Mesenchymal stem cell (in vitro differentiated cells and primary cell): ENCODE measurements at regions not wholly inside any gene's neighbourhood (a gene's known extent, or its start where the extent isn't known, plus 50 kb on each side); places are given as distances from the start of the nearest gene placed in this dataset.
"Not testable (repeated sequence)": the region's sequence is repeated elsewhere in the genome, so short reads cannot be mapped to it uniquely, and the experiment has no call there.

Experiments
- DNase-seq: peaks from one replicate; pipeline ENCODE4 v3.0.0-alpha.2; 2013
- H2AFZ ChIP-seq: one replicate; pipeline ENCODE4 v1.6.1; 2013; ENCODE audit warnings: low read depth, mild to moderate bottlenecking, control low read depth, inconsistent platforms, low read length, moderate library complexity
- H2AK5ac ChIP-seq: 2 replicates; pipeline ENCODE4 v1.6.1; 2013; ENCODE audit warnings: low read length, moderate library complexity, mild to moderate bottlenecking, inconsistent platforms; ENCODE audit not compliant: severe bottlenecking
- H2BK120ac ChIP-seq: one replicate; pipeline ENCODE4 v1.6.1; 2013; ENCODE audit warnings: low read depth, mild to moderate bottlenecking, inconsistent platforms, low read length, moderate library complexity
- H2BK12ac ChIP-seq, 2 experiments: one replicate each; pipeline ENCODE4 v1.6.1; 2013; ENCODE audit warnings: inconsistent platforms in 2 of 2, low read length in 2 of 2, mild to moderate bottlenecking in 2 of 2, moderate library complexity in 2 of 2, control low read depth in 1 of 2
- H2BK15ac ChIP-seq: one replicate; pipeline ENCODE4 v1.6.1; 2013; ENCODE audit warnings: mild to moderate bottlenecking, low read depth, inconsistent platforms; ENCODE audit not compliant: poor library complexity, severe bottlenecking
- H2BK5ac ChIP-seq: 2 replicates; pipeline ENCODE4 v1.6.1; 2013; ENCODE audit warnings: low read depth, mild to moderate bottlenecking, low read length, control low read depth, inconsistent platforms; ENCODE audit not compliant: poor library complexity, severe bottlenecking
- H3K14ac ChIP-seq, 2 experiments: one replicate each; pipeline ENCODE4 v1.6.1; 2013; ENCODE audit warnings: inconsistent platforms in 2 of 2, low read length in 2 of 2, control low read depth in 1 of 2, mild to moderate bottlenecking in 1 of 2, moderate library complexity in 1 of 2
- H3K18ac ChIP-seq, 2 experiments: one replicate each; pipeline ENCODE4 v1.6.1; 2013; ENCODE audit warnings: inconsistent platforms in 2 of 2, low read length in 2 of 2, control low read depth in 1 of 2, low read depth in 1 of 2, mild to moderate bottlenecking in 1 of 2
- H3K23ac ChIP-seq, 2 experiments: one replicate each; pipeline ENCODE4 v1.6.1; 2013; ENCODE audit warnings: inconsistent platforms in 2 of 2, low read length in 2 of 2, mild to moderate bottlenecking in 2 of 2, moderate library complexity in 2 of 2, control low read depth in 1 of 2
- H3K27ac ChIP-seq: 2 replicates; pipeline ENCODE4 v1.5.1; 2013; ENCODE audit warnings: mild to moderate bottlenecking, moderate library complexity, low read length, control low read depth, inconsistent platforms; ENCODE audit not compliant: poor library complexity, severe bottlenecking
- H3K27me3 ChIP-seq, 2 experiments: 2 replicates each; pipeline versions ENCODE4 v1.6.1 to v1.7.0; 2013; ENCODE audit warnings: low read length in 2 of 2, mild to moderate bottlenecking in 2 of 2, moderate library complexity in 2 of 2, control low read depth in 1 of 2, inconsistent platforms in 1 of 2; ENCODE audit not compliant: control insufficient read depth in 1 of 2, insufficient read depth in 1 of 2
- H3K36me3 ChIP-seq, 2 experiments: 2 replicates each; pipeline versions ENCODE4 v1.6.1 to v1.7.0; 2013; ENCODE audit warnings: low read length in 2 of 2, control low read depth in 1 of 2, inconsistent platforms in 1 of 2, low read depth in 1 of 2, mild to moderate bottlenecking in 1 of 2; ENCODE audit not compliant: insufficient read depth in 2 of 2, control insufficient read depth in 1 of 2
- H3K4ac ChIP-seq, 2 experiments: one replicate each; pipeline ENCODE4 v1.6.1; 2013; ENCODE audit warnings: inconsistent platforms in 2 of 2, low read length in 2 of 2, mild to moderate bottlenecking in 2 of 2, moderate library complexity in 2 of 2, control low read depth in 1 of 2, low read depth in 1 of 2
- H3K4me1 ChIP-seq: 2 replicates; pipeline ENCODE4 v1.6.1; 2013; ENCODE audit warnings: low read depth, low read length, control low read depth; ENCODE audit not compliant: control insufficient read depth, insufficient read depth
- H3K4me2 ChIP-seq: 2 replicates; pipeline ENCODE4 v1.6.1; 2013; ENCODE audit warnings: low read length, mild to moderate bottlenecking, inconsistent platforms; ENCODE audit not compliant: poor library complexity, severe bottlenecking
- H3K4me3 ChIP-seq, 2 experiments: 2 replicates each; pipeline versions ENCODE4 v1.5.1 to v1.7.0; 2013; ENCODE audit warnings: low read length in 2 of 2, mild to moderate bottlenecking in 2 of 2, control low read depth in 1 of 2, low read depth in 1 of 2; ENCODE audit not compliant: insufficient read depth in 1 of 2
- H3K79me1 ChIP-seq: replicated peaks from 2 replicates; pipeline ENCODE4 v1.6.1; 2013; ENCODE audit warnings: mild to moderate bottlenecking, control low read depth, low read length, inconsistent platforms; ENCODE audit not compliant: poor library complexity, severe bottlenecking
- H3K9ac ChIP-seq: 2 replicates; pipeline ENCODE4 v1.7.0; 2013; ENCODE audit warnings: mild to moderate bottlenecking, low read length, moderate library complexity
- H3K9me3 ChIP-seq: 2 replicates; pipeline ENCODE4 v1.7.0; 2013; ENCODE audit warnings: mild to moderate bottlenecking, low read length; ENCODE audit not compliant: control insufficient read depth
- H4K8ac ChIP-seq: one replicate; pipeline ENCODE4 v1.6.1; 2013; ENCODE audit warnings: inconsistent platforms, mild to moderate bottlenecking, low read length, moderate library complexity
- H4K91ac ChIP-seq: one replicate; pipeline ENCODE4 v1.6.1; 2013; ENCODE audit warnings: mild to moderate bottlenecking, low read length, inconsistent platforms
- WGBS: methylation state at CpG from one replicate; pipeline ENCODE4 v1.1.7; 2013; ENCODE audit warnings: mixed read lengths; 5-methylcytosine and 5-hydroxymethylcytosine counted together

GRCh38 chr21:5231261-5231660, 5290.1 kb upstream of the TPTE start:
- H2BK12ac ChIP-seq, H2AFZ ChIP-seq, DNase-seq, H3K27ac ChIP-seq, H3K14ac ChIP-seq, H2BK15ac ChIP-seq, H2BK5ac ChIP-seq, H2BK120ac ChIP-seq, H3K36me3 ChIP-seq, H3K23ac ChIP-seq, H4K91ac ChIP-seq, H3K79me1 ChIP-seq, H3K4ac ChIP-seq, H2AK5ac ChIP-seq, H3K4me1 ChIP-seq, H3K4me2 ChIP-seq, H3K4me3 ChIP-seq, H3K18ac ChIP-seq, H3K27me3 ChIP-seq, H4K8ac ChIP-seq, H3K9ac ChIP-seq: not testable (repeated sequence)
- 66% methylated on average over 10 of the region's 10 CpGs for WGBS
- peaks cover 28% of the 10 kb centered on the region for H3K9me3 ChIP-seq

GRCh38 chr21:5232176-5232958, 5289.0 kb upstream of the TPTE start:
- H3K79me1 ChIP-seq, H3K36me3 ChIP-seq, H3K27me3 ChIP-seq, H2AK5ac ChIP-seq, H3K18ac ChIP-seq, H2BK5ac ChIP-seq, H3K27ac ChIP-seq, H3K14ac ChIP-seq, H3K4me1 ChIP-seq, H2BK15ac ChIP-seq, H4K91ac ChIP-seq, H2BK12ac ChIP-seq, H3K4me3 ChIP-seq, DNase-seq, H4K8ac ChIP-seq, H2BK120ac ChIP-seq, H3K9ac ChIP-seq, H3K4me2 ChIP-seq, H3K4ac ChIP-seq: not testable (repeated sequence)
- peak overlapping the region in 1 of 2 experiments; percentile 60 for H3K23ac ChIP-seq
- peak overlapping the region; percentile 44 for H2AFZ ChIP-seq
- peaks cover 31% of the 10 kb centered on the region for H3K9me3 ChIP-seq
- 76% methylated on average over 2 of the region's 7 CpGs for WGBS

- not testable (repeated sequence) for H2BK15ac ChIP-seq, DNase-seq
- WGBS, result 56% methylated on average over 2 of the region's 2 CpGs
Measured at GRCh38 chr21:5235761-5236160, 5285.6 kb upstream of the TPTE start.

DNA sequence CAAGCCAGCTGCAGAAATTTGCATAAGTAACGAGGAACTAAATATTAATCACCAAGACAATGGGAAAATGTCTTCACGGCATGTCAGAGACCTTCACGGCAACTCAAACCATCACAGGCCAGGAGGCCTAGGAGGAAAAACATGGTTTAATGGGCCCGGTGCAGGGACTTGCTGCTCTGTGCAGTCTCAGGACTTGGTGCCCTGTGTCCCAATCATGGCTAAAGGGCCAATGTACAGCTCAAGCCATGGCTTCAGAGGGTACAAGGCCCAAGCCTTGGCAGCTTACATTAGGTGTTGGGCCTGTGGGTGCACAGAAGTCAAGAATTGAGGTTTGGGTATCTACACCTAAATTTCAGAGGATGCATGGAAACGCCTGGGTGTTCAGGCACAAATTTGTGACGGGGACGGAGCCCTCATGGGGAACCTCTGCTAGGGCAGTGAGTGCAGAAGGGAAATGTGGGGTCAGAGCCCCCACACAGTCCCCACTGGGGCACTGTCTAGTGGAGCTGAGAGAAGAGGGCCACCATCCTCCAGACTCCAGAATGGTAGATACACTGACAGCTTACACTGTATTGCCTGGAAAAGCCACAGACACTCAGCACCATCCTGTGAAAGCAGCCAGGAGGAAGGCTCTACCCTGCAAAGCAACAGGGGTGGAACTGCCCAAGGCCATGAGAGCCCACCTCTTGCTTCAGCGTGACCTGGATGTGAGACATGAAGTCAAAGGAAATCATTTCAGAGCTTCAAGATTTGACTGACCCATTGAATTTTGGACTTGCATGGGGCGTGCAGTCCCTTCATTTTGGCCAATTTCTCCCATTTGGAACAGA, 5284.3 kb upstream of the TPTE start:
- DNase-seq, H3K27ac ChIP-seq: not testable (repeated sequence)

More at GRCh38 chr21:5235761-5236160, 5285.6 kb upstream of the TPTE start:
- not testable (repeated sequence) for H3K4me3 ChIP-seq, H2BK120ac ChIP-seq, H3K27me3 ChIP-seq, H3K23ac ChIP-seq, H2AFZ ChIP-seq, H2BK12ac ChIP-seq, H2AK5ac ChIP-seq, H2BK5ac ChIP-seq, H3K36me3 ChIP-seq, H3K27ac ChIP-seq, H3K14ac ChIP-seq, H3K18ac ChIP-seq, H3K79me1 ChIP-seq, H3K4me2 ChIP-seq, H3K9ac ChIP-seq, H4K91ac ChIP-seq, H3K4ac ChIP-seq, H3K4me1 ChIP-seq, H4K8ac ChIP-seq
- H3K9me3 ChIP-seq, result peaks cover 23% of the 10 kb centered on the region

More for the DNA sequence above, 5284.3 kb upstream of the TPTE start:
- H3K79me1 ChIP-seq, H3K36me3 ChIP-seq, H2AK5ac ChIP-seq, H3K4me2 ChIP-seq, H4K8ac ChIP-seq, H4K91ac ChIP-seq, H3K18ac ChIP-seq, H3K23ac ChIP-seq, H2BK5ac ChIP-seq, H3K14ac ChIP-seq, H2AFZ ChIP-seq, H3K27me3 ChIP-seq, H2BK120ac ChIP-seq, H2BK15ac ChIP-seq, H3K4ac ChIP-seq, H3K9ac ChIP-seq, H2BK12ac ChIP-seq, H3K4me3 ChIP-seq, H3K4me1 ChIP-seq: not testable (repeated sequence)
- H3K9me3 ChIP-seq, result peaks cover 22% of the 10 kb centered on the region
- 64% methylated on average over 9 of the region's 9 CpGs for WGBS
